NCI-H2171 (cell line): ENCODE measurements at regions not wholly inside any gene's neighbourhood (a gene's known extent, or its start where the extent isn't known, plus 50 kb on each side); places are given as distances from the start of the nearest gene placed in this dataset.
"Not testable (repeated sequence)": the region's sequence is repeated elsewhere in the genome, so short reads cannot be mapped to it uniquely, and the experiment has no call there.

ENCODE experiments used
- DNase-seq: peaks from one replicate; lab custom pipeline; 2025; lab: John Stamatoyannopoulos, UW

DNA sequence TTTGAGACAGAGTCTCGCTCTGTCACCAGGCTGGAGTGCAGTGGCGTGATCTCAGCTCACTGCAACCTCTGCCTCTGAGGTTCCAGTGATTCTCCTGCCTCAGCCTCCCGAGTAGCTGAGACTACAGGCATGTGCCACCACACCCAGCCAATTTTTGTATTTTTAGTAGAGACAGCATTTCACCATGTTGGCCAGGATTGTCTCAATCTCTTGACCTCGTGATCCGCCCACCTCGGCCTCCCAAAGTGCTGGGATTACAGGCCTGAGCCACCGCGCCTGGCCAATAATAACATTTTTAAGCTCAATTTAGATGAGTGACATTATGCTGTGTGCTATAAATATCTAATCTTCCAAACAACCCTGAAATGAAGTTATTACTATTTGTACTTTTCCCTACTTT, 338.8 kb upstream of the VRK2 start:
- not testable (repeated sequence) for DNase-seq

DNA sequence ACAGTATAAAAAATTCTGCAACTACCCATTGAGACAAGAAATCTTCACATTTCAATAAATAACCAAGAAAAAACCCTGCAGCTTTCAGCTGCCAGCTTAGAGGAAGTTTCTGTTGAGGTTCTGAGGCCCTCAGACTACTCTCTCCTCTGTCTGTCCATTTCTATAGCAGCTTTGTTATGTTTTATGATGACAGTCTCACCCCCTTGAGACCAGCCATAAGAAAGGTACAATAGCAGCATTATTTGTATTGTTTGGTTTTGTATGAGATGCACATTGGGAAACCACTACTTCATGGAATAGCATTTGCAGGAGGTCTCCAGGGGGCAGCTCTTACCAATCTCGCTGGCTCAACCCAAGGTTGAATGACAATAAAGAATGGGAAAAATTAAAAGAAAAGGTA, 334.6 kb upstream of the VRK2 start:
- DNase-seq: no peak

DNA sequence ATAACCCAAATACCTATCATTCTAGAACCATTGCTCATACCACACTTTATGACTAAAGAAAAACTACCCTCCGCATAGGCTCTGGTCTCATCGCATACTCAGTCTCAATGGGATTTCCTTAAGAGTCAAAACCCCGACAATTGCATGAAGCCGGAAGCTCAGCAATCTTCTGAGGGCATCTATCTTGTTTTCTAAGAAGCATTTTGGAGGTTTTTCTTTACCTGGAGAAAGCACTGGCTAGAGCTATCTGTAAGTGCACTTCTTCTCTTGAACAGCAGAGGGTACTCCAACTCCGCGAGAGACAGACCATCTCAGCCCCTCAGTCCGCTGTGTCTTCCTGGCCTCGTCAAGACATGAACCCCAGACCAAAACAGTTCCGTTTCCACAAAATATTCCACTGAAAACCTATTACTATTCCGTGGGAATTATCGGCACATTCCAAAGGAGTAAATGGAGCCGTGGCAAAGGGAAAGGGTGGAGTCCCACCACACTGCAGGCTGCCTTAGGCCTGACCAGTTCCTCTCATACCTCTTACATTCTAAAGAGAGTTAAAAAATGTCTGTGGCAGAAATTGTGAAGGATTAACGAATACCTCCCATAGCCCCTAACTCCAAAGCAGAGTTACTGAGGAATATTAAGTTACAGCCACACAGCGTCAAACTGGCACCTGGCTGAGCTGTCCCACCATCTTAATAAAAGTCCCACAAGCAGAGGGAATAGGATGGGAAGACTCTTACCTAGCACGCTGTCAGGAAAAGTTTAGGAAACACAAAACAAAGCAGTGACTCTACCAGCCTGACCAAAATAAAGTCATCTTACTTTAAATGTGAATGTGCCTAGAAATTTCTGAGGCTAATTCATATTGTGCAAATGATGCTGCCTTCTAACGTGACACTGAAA, 325.6 kb upstream of the VRK2 start:
- peak; percentile 34 for DNase-seq

DNA sequence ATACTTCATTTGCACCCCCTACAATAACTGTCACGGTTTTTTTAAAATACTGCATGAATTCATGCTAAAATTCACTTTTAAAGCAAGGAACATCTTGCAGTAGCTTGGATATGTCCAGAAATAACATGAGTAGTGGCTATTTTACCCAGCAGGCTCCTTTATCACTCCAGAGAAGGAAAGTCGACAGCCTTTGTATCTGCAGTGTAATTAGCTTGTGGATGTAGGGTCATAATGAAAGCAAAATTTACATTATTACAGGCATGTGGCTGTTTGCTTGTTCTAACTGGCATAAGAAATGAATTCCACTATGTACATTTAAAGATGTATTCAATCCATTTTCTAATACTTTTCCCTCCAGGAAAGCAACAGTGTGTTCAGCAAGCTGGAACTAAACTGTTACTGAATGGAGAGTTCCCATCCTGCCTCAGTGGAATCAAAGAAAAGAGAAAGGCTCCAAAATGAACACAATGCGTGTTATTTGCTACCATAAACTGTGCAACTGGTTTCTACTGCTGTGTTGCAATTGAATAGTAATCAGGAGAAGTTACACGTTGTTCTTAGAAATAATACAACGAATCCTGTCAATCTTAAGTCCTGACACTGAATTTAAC, 321.2 kb upstream of the VRK2 start:
- no peak for DNase-seq

DNA sequence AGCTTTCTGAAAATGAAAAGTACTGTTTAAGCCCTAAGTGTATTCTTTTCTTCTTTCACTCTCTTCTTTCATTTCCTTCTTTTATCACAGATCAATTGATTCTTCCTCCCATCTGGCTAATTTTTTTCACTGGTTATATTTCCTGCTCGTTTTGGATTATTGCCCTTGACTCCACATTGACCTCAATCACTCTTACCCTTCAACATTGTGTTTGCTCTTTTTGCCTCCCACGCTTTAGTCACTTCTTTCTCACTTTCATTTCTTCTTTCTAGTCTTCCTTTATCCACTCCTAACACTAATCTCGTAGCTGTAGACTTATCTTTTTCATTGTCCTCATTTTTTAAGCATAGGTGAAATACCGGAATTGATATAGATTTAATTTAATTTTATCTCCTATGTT, 320.3 kb upstream of the VRK2 start:
- no peak for DNase-seq

DNA sequence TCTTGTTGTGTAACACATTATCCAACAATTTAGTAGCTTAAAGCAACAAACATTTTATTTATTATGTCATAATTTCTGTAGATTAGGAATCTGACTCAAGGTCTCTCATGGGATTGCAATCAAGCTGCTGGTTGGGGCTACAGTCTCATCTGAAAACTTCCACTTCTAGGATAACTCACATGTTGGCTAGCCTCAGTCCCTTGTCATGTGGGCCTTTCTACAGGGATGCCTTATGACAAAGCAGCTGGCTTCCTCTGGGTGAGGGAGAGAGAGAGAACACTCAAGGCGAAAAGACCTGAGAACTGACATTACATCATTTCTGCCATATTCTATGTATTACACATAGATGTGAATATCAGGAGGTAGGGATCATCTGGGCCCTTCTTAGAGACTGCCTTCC, 317.9 kb upstream of the VRK2 start:
- DNase-seq: no peak

DNA sequence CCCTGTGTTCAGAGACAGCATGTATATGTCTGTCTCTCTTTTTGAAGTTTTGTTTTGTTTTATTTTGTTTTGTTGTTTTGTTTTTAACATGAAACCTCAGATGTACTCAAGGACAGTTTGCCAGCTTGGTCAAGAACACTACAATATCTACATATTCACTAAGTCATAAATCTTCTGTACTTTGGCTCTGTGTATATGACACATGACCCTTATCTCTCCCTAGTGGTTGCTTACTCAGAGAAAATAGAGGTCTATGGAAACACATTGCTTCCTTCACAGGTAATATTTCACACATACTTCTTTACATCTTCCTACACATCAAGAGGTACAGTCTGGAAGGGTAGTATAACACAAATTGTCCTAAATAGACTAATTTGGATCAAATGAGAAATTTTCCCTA, 312.6 kb upstream of the VRK2 start:
- DNase-seq: no peak

DNA sequence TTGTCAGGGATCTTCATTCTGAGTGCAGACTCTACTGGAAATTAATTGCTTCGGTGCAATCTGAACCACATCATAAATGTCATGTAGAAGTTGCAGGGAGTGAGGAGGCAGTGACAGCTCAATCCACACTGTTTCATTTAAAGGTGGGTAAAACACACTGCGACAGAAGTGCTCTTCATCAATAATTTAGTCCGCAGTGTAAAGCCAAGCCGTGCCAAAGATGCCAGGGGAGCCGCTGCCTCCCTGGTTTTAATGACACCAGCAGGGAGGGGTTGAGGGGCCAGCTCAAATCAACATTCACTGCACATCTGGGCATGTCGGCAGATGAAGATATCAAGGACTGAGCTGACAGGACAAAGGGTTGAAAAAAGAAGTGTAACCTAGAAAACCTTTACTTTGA, 305.7 kb upstream of the VRK2 start:
- no peak for DNase-seq

DNA sequence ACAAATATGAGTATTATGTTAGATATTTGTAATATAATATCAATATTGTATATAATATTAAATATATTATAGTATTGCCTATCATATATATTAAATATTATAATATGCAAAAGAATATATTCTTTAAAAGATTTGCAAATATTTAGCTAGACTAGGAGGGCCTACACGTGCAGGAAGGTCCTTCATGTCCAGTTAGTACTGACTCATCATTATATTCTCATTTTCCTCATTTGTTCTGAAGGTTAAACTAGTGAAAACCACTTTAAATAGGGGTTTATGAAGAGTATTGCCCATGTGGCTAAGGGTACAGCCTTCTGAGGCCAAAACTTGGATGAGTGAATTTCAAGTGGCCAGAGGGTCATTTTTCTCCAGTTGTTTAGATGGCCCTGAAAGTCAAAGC, 293.0 kb upstream of the VRK2 start:
- DNase-seq: no peak

DNA sequence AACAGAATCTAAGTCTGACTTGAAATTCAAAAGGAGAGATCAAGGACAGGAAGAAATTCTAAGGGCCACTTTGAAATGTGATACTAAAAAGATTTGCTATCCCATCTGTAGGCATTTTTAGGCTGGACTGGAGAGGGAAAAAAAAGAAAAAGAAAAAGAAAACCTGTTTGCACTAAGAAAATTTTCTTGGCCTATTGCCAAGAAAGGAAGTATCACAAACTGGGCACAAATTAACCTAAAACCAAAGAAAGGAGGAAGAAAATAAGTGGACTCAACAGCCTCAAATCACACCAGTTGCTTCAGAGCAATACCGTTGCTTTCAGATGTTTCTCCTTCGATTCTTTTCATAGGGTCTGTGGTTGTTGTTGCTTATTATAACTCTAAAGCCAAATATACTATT, 287.9 kb upstream of the VRK2 start:
- no peak for DNase-seq

DNA sequence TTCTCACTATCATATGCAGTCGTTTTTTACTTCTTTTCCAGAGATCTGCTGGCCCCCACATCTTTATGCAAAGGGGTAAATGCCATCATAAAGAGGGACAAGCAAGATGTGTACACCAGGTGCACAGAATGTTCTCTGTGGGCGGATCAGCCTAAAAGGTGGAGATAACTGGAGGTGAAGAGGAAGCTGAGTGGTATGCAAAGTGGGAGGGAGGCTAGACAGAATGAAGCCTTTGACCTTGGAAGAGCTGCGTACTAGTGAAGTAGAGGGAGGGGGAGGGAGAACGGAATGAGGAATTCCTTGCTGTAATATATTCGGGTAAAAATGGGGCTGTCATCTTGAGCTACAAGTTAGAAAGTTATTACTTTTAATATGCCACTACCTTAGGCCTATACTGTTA, 287.5 kb upstream of the VRK2 start:
- no peak for DNase-seq

DNA sequence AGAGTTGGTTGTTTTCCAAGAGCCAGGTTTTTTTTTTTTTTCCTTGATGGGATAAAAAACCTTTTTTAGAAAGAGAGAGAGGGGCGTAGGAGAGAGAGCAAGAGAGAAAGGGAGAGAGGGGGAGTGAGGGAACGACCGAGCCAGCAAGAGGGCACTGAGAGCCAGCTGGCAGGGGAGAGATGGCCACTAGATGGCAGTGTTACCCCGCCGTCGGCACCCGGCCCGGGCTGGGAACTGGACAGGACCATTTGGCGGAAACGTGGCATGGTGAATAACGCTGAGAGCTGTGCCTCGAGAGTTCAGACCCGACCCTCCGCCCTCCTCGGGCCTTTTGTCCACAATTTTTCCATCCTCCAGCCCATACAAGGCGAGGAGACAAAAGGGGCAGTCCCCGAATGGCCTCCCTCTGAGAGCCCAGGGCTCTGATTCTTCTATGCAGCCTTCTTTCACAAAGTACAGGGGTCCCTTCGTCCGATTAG, 286.7 kb upstream of the VRK2 start:
- peak; percentile 60 for DNase-seq

DNA sequence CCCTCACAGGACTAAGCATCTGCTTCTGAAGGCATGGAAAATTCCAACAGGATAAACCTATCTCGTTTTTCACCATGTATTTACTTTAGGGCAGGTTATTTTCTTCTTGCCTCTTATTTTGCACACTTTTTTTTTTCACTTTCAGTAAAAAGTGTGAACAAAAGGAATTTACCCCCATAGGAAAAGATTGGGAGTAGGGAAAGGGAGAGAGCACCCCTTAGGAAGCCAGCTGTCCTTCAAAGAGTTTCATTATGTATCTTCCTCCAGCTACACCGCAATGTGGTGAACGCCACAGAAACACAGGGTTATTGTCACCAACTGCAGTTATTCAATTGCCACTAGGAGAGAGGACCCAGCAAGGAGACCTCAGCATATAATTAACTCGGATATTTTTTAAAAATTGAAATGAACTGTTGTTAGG, 286.2 kb upstream of the VRK2 start:
- DNase-seq: no peak

DNA sequence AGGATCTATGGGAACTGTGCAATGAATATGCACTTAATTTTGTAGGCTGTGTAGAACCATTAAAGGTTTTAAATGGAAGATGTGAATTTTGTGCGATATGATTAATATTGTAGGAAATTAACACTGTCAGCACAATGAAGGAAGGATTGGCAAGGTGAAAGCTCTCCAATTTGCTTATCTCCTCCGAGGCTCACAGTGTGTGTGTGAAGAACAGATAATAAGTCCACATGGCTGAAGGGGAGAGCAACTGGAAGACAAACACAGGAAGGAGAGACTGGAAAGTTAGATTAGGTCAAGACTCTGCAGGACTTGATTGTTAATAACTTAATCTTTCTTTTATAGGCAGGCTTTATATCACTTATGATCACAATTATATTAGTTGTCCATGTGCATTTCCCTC, 269.7 kb upstream of the VRK2 start:
- no peak for DNase-seq

DNA sequence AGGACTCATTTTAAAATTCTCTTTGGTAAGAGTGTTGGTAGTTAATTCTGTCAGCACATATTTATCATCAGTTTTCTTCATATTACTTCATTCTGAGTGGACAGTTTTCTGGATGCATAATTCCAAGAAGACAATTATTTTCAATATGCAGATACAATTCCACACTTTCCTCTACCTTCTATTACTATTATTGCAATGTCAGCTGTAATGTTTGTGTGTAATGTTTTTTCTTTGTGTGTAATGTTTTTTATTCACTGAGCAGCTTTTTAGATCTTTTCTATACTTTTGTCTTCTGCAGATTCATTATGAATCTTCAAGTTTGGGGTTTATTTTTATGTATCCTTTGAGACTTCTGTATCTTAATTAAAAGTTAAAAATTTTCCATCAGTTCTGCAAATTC, 264.0 kb upstream of the VRK2 start:
- DNase-seq: no peak

DNA sequence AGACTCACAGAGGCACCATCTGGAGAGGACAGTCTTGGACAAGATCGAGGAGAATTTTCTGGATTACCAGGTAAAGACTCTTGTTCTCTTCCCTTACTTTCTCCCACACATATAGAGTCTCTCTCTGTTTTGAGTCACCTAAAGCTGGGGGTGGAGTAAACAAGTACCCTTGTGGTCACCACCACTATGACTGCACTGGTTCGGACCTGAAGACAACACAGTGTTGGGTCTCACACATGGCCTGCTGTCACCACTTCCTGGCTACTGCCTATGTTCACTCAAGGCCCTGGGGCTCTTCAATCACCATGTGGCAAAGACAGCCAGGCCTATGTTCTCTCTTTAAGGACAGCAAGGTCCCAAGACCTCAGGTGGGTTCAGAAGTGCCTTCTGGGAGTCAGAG, 253.3 kb upstream of the VRK2 start:
- DNase-seq: no peak

DNA sequence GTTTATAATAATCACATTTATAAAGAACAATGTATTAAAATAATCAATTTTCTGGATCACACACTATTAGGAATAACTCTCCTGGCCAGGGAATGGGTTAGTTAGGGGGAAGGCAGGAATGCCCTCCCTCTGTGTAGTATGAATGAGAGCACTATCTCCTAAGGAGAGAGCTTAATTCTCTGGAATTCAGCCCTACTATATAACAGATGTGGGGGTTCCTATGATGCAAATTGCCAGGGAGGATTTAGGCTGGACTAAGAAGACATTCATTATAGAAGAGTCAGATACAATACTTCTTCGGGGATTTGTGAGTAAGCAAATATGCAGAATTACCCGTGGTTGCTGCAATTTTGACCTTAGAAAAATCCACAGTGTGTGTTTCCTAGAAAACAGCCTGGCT, 250.1 kb upstream of the VRK2 start:
- no peak for DNase-seq

DNA sequence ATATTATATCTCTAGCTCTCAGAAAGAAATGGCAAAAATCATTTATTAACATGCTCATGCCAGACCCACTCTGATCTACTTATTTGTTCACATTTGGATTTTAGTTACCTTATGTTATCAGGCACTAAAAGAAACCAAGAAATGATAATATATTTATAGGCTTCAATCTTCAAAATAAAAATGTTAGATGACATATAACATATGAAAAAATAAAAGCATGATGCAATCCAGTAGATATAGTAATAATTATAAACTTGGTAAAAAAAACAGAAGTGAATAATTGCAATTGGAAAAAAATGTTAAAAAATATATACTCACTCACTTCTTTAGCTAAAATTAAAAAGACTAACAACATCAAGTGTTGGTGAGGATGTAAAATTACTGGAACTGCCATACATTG, 248.3 kb upstream of the VRK2 start:
- no peak for DNase-seq

DNA sequence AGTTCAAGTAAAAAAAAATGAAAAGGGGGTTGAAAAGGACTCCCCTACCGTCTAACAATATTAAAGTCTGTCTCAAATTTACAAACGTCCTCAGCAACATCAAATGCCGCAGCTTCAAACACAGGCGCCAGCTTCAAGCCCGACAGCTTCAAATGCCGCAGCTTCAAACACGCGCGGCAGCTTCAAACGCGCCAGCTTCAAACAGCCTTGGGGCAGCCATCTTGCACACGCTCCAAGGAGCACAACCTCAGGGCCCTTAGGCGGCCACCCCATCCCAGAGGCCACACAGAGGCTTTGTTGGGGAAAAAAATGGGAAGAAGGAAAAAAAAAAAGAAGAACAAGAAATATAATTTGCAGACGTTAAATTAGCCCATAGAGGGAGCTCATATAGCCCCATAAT, 244.4 kb upstream of the VRK2 start:
- DNase-seq: no peak

DNA sequence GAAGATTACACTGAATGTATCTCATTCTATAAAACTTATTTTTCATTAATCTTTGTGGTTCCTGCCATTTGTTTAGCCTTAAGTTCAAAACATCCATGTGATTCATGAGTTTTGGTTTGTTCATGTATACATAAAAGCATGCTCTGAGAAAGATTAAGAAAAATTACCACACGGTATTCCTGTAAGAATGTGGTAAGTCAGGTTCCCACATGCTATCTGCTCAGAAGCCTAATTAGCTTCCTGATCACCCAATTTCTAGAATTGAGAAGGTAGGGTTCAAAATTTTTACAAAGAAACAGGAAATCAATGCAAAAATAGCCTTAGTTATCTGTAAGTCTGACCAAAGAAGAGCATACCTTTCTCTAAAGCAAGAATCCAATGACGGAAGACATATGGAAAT, 241.6 kb upstream of the VRK2 start:
- no peak for DNase-seq

DNA sequence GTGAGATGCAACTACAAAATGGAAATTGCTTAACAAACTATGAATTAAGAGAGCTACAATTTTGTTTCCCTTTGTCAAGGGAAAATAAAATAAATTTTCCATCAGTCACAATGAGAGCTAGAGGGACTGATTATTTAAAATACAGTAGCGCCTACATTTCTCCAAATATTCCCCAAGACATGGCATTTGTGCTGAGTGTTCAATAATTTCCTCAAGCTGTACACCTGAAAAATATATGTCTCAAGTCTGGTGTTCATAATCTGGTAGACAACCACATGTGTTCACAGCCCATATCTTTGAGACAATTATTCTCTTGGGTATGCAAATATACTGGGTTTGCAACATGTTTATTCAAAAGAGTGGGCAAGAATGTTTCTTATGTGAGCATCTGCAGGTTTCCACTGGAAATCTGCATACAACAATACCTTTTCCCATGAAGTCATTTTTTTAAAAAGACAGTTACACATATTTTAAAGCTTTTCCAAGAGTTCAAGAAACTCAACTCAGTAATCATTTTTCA, 240.1 kb upstream of the VRK2 start:
- DNase-seq: no peak

DNA sequence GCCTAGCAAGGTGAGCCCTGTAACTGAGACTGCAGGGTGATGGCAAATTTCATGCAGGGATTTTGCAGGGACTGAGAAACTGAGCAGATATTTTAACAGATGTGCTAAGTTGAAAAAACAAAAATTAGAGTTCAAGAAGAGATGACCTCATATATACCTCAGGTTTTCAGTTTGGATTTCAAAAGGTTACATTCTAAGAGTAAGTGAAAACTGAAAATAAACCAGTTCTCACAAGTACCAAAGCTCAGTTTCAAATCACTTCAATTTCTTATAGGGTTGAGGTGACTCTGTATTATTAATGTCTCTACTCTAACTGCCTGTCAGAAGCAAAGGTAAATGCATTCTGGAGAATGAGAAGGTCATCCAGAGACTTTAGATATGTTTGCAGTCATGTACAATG, 237.4 kb upstream of the VRK2 start:
- DNase-seq: no peak

DNA sequence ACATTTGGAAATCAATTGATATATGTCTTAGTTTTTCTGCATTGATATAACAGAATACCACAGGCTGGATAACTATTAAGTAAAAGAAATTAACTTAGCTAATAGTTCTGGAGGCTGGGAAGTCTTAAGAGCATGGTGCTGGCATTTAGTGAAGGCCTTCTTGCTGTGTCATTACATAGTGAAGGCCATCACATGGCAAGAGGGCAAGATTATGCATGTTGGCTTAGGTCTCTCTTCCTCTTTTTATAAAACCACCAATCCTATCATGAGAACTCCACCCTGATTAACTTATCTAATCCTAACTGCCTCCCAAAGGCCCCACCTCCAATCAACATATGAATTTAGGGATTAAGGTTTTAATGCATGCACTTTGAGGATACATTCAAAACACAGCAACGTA, 225.5 kb upstream of the VRK2 start:
- DNase-seq: no peak

DNA sequence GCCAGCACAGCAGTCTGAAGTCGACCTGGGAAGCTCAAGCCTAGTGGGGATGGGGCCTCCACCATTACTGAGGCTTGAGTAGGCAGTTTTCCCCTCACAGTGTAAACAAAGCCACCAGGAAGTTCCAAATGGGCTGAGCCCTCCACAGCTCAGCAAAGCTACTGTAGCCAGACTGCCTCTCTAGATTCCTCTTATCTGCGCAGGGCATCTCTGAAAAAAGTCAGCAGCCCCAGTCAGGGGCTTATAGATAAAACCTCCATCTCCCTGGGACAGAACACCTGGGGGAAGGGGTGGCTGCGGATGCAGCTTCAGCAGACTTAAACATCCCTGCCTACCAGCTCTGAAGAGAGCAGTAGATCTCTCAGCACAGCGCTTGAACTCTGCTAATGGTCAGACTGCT, 218.4 kb upstream of the VRK2 start:
- DNase-seq: no peak
